Omental fat pad (tissue), 3 donors: ENCODE measurements at regions not wholly inside any gene's neighbourhood (a gene's known extent, or its start where the extent isn't known, plus 50 kb on each side); places are given as distances from the start of the nearest gene placed in this dataset. TPM values are rescaled to one million over a fixed set of nuclear protein-coding genes. Genes with fewer than 3 reads are reported as not detected.
"Not testable (repeated sequence)": the region's sequence is repeated elsewhere in the genome, so short reads cannot be mapped to it uniquely, and the experiment has no call there.

Source experiments
- ATAC-seq: fragments of 150-250 bp; one replicate; pipeline ENCODE4 v1.9.1; 2016; ENCODE audit warnings: mild to moderate bottlenecking, moderate library complexity; ENCODE audit not compliant: low FRiP score
- DNase-seq: peaks from one replicate; pipeline ENCODE4 v3.0.0-alpha.2; 2019; ENCODE audit warnings: low spot score
- small RNA-seq: library from RNA; depleted of rRNA; stranded (forward); fragments of <200 nt; gene quantifications from one replicate; pipeline ENCODE3, GENCODE V24; 2016
- TF ChIP-seq, protein P1 (sequence below), 3 donors: fragments of 450-650 bp; IDR thresholded peaks; one replicate each; pipeline ENCODE4 v1.5.1; 2016 to 2017; ENCODE audit warnings: antibody characterized with exemption in 3 of 3, mild to moderate bottlenecking in 3 of 3, moderate library complexity in 2 of 3

DNA sequence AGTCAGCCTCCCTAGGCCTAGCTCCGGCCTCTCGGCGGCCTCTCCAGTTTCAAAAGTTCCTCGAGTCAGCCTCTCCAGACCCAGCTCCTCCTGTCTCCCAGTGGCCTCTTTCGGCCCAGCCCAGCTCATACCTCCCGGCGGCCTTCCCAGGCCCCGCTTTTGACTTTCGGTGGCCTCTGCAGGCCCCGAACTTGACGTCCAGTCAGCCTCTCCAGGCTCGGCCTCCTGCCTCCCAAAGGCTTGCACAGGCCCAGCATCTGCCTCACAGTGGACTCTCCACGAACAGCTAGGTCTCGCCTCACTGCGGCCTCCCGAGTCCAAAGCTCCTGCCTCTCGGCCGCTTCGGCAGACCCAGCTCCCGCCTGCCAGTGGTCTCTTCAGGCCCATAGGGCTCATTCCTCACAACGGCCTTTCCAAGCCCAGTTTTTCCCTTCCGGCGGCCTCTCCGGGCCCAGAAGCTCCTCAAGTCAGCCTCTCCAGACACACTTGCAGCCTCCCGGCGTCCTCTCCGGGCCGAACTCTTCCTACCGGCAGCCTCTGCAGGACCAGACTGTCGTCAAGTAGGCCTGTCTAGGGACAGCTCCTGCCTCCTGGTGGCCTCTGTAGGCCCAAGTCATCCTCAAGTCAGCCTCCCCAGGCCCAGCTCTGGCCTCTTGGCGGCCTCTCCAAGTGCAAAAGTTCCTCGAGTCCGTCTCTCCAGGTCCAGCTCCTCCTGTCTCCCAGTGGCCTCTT is 249.9 kb upstream of the ZNF722 start:
- not testable (repeated sequence) for DNase-seq

DNA sequence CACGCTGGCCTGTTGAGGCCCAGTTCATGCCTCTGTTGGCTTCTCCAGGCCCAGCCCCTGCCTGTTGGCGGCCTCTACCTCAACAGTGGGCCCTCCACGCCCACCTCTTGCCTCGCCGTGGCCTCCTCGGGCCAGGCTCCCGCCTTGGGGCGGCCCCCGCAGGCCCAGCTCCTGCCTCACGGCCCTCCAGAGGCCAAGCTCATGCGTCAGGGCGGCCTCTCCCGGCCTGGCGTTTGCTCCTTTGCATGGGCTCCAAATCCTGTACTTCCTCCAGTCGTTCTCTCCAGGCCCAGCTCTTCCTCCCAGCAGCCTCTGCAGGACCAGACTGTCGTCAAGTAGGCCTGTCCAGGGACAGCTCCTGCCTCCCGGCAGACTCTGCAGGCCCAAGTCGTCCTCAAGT is 246.2 kb upstream of the ZNF722 start:
- not testable (repeated sequence) for DNase-seq, ATAC-seq

More for the DNA sequence above, 249.9 kb upstream of the ZNF722 start:
- ATAC-seq = not testable (repeated sequence)

DNA sequence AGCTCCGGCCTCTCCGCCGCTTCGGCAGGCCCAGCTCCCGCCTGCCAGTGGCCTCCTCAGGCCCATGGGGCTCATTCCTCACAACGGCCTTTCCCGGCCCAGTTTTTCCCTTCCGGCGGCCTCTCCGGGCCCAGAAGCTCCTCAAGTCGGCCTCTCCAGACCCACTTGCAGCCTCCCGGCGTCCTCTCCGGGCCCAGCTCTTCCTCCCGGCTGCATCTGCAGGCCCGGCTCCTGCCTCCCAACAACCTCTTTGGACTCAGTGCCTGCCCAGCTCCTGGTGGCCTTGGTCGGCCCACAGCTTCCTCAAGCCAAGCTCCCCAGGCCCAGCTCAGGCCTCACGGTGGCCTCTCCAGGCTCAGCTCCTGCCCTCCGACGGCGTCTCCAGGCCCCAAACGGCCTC is 245.5 kb upstream of the ZNF722 start:
- DNase-seq, ATAC-seq: not testable (repeated sequence)

DNA sequence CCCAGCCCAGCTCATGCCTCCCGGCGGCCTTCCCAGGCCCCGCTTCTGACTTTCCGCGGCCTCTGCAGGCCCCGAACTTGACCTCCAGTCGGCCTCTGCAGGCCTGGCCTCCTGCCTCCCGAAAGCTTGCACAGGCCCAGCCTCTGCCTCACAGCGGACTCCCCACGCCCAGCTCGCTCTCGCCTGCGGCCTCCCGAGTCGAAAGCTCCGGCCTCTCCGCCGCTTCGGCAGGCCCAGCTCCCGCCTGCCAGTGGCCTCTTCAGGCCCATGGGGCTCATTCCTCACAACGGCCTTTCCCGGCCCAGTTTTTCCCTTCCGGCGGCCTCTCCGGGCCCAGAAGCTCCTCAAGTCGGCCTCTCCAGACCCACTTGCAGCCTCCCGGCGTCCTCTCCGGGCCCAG is 238.4 kb upstream of the ZNF722 start:
- DNase-seq, ATAC-seq: not testable (repeated sequence)

DNA sequence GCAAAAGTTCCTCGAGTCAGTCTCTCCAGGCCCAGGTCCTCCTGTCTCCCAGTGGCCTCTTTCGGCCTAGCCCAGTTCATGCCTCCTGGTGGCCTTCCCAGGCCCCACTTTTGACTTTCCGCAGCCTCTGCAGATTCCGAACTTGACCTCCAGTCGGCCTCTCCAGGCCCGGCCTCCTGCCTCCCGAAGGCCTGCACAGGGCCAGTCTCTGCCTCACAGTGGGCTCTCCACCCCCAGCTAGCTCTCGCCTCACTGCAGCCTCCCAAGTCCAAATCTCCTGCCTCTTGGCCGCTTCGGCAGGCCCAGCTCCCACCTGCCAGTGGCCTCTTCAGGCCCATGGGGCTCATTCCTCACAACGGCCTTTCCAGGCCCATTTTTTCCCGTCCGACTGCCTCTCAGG is 233.1 kb upstream of the ZNF722 start:
- not testable (repeated sequence) for DNase-seq, ATAC-seq

DNA sequence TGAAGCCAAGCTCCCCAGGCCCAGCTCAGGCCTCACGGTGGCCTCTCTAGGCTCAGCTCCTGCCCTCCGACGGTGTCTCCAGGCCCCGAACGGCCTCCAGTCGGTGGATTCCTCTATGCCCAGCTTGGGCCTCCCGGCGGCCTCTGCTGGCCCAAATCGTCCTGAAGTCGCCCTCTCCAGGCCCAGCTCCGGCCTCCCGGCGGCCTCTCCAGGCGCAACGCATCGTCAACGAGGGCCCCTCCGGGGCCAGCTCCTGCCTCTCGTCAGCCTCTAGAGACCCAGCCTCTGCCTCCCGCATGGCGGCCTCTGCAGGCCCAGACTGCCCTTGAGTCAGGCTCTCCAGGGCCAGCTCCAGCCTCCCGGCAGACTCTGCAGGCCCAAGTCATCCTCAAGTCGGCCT is 232.5 kb upstream of the ZNF722 start:
- ATAC-seq, DNase-seq: not testable (repeated sequence)

DNA sequence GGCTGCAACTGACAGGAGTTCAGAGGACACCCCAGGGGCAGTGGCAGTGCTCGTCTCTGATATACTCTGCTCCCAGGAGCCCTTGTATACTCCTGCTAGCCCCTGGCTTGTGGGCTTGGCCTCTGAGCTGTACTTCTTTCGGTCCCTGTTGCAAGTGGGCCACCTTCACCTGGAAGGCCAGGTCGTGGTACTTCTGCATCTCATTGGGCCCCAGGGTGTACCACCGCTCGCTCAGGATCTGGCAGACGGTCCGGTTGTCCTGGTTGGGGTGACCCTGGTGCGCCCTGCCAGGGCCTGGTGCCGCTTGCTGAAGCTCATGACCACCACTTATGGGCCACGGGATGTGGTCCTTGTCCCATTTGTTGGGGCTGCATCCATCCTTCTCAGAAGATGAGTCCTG is 228.5 kb upstream of the ZNF722 start:
- not testable (repeated sequence) for DNase-seq

DNA sequence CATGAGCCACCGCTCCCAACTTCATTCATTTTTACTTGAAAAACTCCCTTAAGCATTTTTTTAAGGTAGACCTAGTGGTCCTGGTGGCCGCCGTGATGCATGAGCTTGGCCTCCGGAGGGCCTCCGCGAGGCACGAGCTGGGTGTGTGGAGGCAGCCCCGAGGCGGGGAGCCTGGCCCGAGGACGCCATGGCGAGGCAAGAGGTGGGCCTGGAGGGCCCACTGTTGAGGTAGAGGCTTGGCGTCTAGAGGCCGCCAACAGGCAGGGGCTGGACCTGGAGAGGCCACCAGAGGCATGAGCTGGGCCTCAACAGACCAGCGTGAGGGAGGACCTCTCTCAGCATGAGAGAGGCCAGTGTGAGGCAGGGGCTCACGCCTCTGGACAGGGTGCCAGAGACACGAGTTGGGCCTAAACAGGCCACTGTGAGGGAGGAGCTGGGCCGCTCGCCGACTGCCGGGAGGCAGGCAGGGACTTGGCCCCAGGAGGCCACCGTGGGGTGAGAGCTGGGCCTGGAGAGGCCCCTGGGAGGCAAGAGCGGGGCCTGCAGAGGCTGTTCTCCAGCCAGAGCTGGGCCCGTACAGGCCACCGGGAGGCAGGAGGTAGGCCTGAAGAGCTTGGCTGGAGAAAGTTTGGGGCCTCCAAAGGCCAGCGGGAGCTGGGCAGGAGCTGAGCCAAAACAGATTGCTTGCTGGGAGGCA is 227.1 kb upstream of the ZNF722 start:
- DNase-seq, ATAC-seq: not testable (repeated sequence)

More for the DNA sequence above, 228.5 kb upstream of the ZNF722 start:
- not testable (repeated sequence) for ATAC-seq

DNA sequence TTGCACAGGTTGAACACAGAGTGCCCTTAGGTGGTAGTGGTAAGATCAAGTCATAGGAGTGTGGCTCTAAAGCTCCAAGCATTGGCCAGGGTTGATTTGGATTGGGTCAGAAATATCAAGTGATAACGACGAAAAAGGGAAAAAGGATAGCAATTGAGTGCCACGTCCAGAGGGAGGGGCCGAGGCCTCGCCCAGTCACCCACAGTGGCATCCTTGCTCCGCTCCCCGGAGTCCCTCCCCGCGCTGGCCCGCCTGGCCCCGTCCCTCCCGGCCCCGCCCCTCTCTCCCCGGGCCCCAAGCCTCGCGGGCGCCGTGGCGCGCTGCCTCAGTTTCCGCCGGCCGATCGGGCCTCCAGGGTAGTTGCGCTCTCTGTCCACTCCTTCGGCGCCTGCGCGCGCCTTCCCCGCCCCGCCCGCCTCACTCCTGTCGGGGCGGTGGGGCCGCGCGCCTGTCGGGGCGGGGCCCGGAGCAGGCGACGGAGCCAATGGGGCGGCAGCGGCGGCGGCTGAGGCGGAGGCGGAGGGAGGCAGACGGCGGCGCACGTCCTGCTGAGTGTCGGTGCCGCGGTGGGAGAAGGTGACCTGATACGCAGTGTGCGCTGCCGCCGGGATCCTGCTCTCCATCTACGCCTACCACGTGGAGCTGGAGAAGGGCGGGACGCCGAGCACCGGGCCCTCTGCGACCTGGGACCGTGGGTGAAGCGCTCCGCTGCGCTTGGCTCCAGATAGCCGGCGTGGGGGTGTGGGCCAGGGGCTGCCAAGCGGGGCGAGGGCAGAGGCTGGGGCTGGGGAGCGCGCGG is 209.1 kb upstream of the ZNF722 start:
- peak; percentile 62 for ATAC-seq
- no peak for DNase-seq
- TF ChIP-seq, protein P1, sequence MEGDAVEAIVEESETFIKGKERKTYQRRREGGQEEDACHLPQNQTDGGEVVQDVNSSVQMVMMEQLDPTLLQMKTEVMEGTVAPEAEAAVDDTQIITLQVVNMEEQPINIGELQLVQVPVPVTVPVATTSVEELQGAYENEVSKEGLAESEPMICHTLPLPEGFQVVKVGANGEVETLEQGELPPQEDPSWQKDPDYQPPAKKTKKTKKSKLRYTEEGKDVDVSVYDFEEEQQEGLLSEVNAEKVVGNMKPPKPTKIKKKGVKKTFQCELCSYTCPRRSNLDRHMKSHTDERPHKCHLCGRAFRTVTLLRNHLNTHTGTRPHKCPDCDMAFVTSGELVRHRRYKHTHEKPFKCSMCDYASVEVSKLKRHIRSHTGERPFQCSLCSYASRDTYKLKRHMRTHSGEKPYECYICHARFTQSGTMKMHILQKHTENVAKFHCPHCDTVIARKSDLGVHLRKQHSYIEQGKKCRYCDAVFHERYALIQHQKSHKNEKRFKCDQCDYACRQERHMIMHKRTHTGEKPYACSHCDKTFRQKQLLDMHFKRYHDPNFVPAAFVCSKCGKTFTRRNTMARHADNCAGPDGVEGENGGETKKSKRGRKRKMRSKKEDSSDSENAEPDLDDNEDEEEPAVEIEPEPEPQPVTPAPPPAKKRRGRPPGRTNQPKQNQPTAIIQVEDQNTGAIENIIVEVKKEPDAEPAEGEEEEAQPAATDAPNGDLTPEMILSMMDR (IDR thresholded peaks at IDR 0.05) = no peak

DNA sequence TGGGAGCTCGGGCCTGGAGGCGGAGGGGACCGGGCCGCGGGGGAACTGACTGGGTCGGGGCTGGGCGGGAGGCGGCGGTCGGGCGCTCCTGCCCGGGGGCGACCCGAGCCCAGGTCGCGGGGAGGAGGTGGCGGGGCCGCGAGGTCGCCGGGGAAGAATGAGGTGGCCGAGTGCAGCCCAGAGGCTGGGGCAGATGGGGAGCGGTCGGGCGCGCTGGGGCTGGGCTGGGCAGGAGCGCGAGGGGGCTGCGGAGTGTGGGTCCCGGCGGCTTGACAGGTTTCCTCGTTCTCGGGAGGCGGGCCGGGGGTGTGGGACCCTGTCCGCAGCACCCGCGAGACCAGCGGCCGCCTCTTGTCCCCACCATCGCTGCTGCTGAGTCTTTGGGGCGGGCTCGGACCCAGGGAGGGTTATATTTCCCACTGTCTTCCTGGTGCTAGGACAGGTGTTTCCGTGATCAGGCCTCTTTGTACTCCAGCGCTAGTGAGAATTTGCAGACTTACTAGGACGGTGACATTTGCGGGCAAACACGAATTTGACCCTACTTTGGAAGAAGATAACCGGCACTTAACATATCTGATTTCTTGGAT is 208.4 kb upstream of the ZNF722 start:
- DNase-seq, ATAC-seq: not testable (repeated sequence)

Small RNA genes lying in the stretch of these regions (small RNA-seq; reads per million reads assigned to genes)
- gene AC079355.2 = not detected
